Esophagus mucosa (tissue), 1 donor: ENCODE measurements at regions not wholly inside any gene's neighbourhood (a gene's known extent, or its start where the extent isn't known, plus 50 kb on each side); places are given as distances from the start of the nearest gene placed in this dataset.
"Not testable (repeated sequence)": the region's sequence is repeated elsewhere in the genome, so short reads cannot be mapped to it uniquely, and the experiment has no call there.

Experiments
- ATAC-seq: fragments of 200-7000 bp; cut with Tn5 transposase; one replicate; pipeline ENCODE4 v1.9.1; 2020
- donor health status: DM: yes; HTN: yes; CAD: no.

GRCh38 chr9:81069038-81069795, 620.1 kb downstream of the TLE1 start:
- ATAC-seq = no peak

- not testable (repeated sequence) for ATAC-seq
Observed at GRCh38 chr9:81062995-81063394, 626.4 kb downstream of the TLE1 start.

GRCh38 chr9:81058782-81059181, 630.6 kb downstream of the TLE1 start:
- ATAC-seq = no peak

GRCh38 chr9:81053298-81054025, 635.9 kb downstream of the TLE1 start:
- ATAC-seq = no peak

- no peak for ATAC-seq
Observed at GRCh38 chr9:81052846-81053245, 636.5 kb downstream of the TLE1 start.

GRCh38 chr9:81047280-81047679, 642.1 kb downstream of the TLE1 start:
- ATAC-seq = no peak

- ATAC-seq = no peak
Observed at GRCh38 chr9:81045658-81046057, 643.7 kb downstream of the TLE1 start.

GRCh38 chr9:81037889-81038288, 651.5 kb downstream of the TLE1 start:
- ATAC-seq = no peak

- no peak for ATAC-seq
Observed at GRCh38 chr9:81035601-81036000, 653.7 kb downstream of the TLE1 start.

- no peak for ATAC-seq
Observed at GRCh38 chr9:81035171-81035570, 654.2 kb downstream of the TLE1 start.

GRCh38 chr9:81032831-81033230, 656.5 kb downstream of the TLE1 start:
- no peak for ATAC-seq

- ATAC-seq = no peak
Observed at GRCh38 chr9:81032030-81032572, 657.2 kb downstream of the TLE1 start.

- no peak for ATAC-seq
Observed at GRCh38 chr9:81031422-81032029, 657.8 kb downstream of the TLE1 start.

GRCh38 chr9:81030027-81030426, 659.3 kb downstream of the TLE1 start:
- ATAC-seq = no peak

GRCh38 chr9:81028504-81028903, 660.8 kb downstream of the TLE1 start:
- no peak for ATAC-seq

GRCh38 chr9:81022177-81022576, 667.2 kb downstream of the TLE1 start:
- no peak for ATAC-seq

GRCh38 chr9:81014945-81015344, 674.4 kb downstream of the TLE1 start:
- ATAC-seq = not testable (repeated sequence)

GRCh38 chr9:81013191-81013590, 676.2 kb downstream of the TLE1 start:
- ATAC-seq = not testable (repeated sequence)

GRCh38 chr9:81002906-81003305, 686.4 kb downstream of the TLE1 start:
- no peak for ATAC-seq

GRCh38 chr9:81002242-81002641, 687.1 kb downstream of the TLE1 start:
- no peak for ATAC-seq

GRCh38 chr9:80995759-80996158, 693.6 kb downstream of the TLE1 start:
- no peak for ATAC-seq

- no peak for ATAC-seq
Observed at GRCh38 chr9:80994892-80995291, 694.5 kb downstream of the TLE1 start.

- ATAC-seq = not testable (repeated sequence)
Observed at GRCh38 chr9:80985595-80985994, 703.8 kb downstream of the TLE1 start.
